HG02938 (cell line): ENCODE measurements at regions not wholly inside any gene's neighbourhood (a gene's known extent, or its start where the extent isn't known, plus 50 kb on each side); places are given as distances from the start of the nearest gene placed in this dataset.

Source experiments
- ATAC-seq: cut with Tn5 transposase; IDR thresholded peaks from one replicate; pipeline ENCODE4 v1.9.1; 2021; ENCODE audit warnings: mild to moderate bottlenecking, moderate library complexity; ENCODE audit not compliant: unreplicated experiment

GRCh38 chr15:47517737-47518136 lies 199.6 kb upstream of the SEMA6D start:
- no peak for ATAC-seq

GRCh38 chr15:47523681-47524475 lies 193.4 kb upstream of the SEMA6D start:
- no peak for ATAC-seq

- ATAC-seq, result no peak
These were observed 188.1 kb upstream of the SEMA6D start for GRCh38 chr15:47529241-47529640.

- no peak for ATAC-seq
These were observed 182.6 kb upstream of the SEMA6D start for GRCh38 chr15:47534673-47535072.

GRCh38 chr15:47541562-47541961 lies 175.7 kb upstream of the SEMA6D start:
- ATAC-seq, result no peak

- ATAC-seq, result no peak
These were observed 174.9 kb upstream of the SEMA6D start for GRCh38 chr15:47542312-47542989.

- ATAC-seq, result no peak
These were observed 169.1 kb upstream of the SEMA6D start for GRCh38 chr15:47548231-47548630.

GRCh38 chr15:47548986-47549385 lies 168.3 kb upstream of the SEMA6D start:
- no peak for ATAC-seq

GRCh38 chr15:47551079-47551478 lies 166.2 kb upstream of the SEMA6D start:
- no peak for ATAC-seq

GRCh38 chr15:47551546-47551945 lies 165.8 kb upstream of the SEMA6D start:
- no peak for ATAC-seq

- no peak for ATAC-seq
These were observed 164.2 kb upstream of the SEMA6D start for GRCh38 chr15:47552978-47553608.

GRCh38 chr15:47553947-47554346 lies 163.4 kb upstream of the SEMA6D start:
- no peak for ATAC-seq

- no peak for ATAC-seq
These were observed 156.2 kb upstream of the SEMA6D start for GRCh38 chr15:47561102-47561501.

- ATAC-seq, result no peak
These were observed 151.4 kb upstream of the SEMA6D start for GRCh38 chr15:47565949-47566348.

- ATAC-seq, result no peak
These were observed 150.7 kb upstream of the SEMA6D start for GRCh38 chr15:47566610-47567009.

GRCh38 chr15:47568030-47568429 lies 149.3 kb upstream of the SEMA6D start:
- ATAC-seq, result no peak

- ATAC-seq, result no peak
These were observed 147.3 kb upstream of the SEMA6D start for GRCh38 chr15:47570044-47570443.

GRCh38 chr15:47570451-47570850 lies 146.9 kb upstream of the SEMA6D start:
- ATAC-seq, result no peak

GRCh38 chr15:47570881-47571640 lies 146.2 kb upstream of the SEMA6D start:
- ATAC-seq, result no peak

GRCh38 chr15:47573673-47574072 lies 143.6 kb upstream of the SEMA6D start:
- no peak for ATAC-seq

- ATAC-seq, result no peak
These were observed 140.3 kb upstream of the SEMA6D start for GRCh38 chr15:47577000-47577399.
